GM19467 (cell line): ENCODE measurements at regions not wholly inside any gene's neighbourhood (a gene's known extent, or its start where the extent isn't known, plus 50 kb on each side); places are given as distances from the start of the nearest gene placed in this dataset.
"Not testable (repeated sequence)": the region's sequence is repeated elsewhere in the genome, so short reads cannot be mapped to it uniquely, and the experiment has no call there.

Experiments used
- ATAC-seq: cut with Tn5 transposase; IDR thresholded peaks from one replicate; pipeline ENCODE4 v1.9.1; 2021; ENCODE audit warnings: mild to moderate bottlenecking, moderate library complexity; ENCODE audit not compliant: unreplicated experiment

DNA sequence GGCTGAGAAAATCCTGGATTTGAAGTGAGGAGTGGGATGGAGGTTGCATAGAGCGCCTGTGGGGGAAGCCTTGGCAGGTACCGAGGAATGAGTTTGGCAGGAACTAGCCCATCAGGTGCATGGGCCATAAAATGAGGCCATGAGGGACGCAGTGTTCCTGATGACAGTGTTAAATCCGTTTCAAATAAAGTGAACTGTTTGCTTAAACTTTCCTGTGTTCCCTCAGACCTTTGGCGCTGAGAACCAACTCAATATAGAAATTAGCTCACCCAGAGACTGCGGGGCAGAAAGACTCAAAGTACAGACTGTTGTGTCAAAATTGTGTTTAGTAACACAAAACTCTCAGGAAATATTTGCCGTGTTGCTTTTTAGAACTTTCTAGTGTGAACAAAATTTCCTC lies 250.0 kb upstream of the NR3C2 start:
- ATAC-seq: no peak

DNA sequence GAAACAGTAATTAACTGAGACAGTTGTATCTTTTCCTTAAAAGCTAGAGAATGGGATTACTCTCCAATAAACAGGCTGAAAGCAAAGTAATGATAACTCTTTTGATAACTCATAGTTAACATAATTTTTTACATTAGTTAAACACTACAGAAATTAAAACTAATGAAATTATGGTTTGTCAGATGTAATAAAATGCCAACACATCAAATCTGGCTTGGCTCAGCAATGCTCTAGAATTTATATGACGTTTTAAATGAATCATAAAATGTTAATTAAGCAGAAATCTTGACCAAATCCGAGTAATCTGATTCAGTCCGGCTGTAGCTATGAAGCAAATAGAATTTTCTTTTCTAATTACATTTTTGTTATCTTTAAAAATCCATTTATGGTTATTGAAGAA lies 244.2 kb upstream of the NR3C2 start:
- no peak for ATAC-seq

GRCh38 chr4:148684638-148685037 lies 242.4 kb upstream of the NR3C2 start:
- ATAC-seq: no peak

DNA sequence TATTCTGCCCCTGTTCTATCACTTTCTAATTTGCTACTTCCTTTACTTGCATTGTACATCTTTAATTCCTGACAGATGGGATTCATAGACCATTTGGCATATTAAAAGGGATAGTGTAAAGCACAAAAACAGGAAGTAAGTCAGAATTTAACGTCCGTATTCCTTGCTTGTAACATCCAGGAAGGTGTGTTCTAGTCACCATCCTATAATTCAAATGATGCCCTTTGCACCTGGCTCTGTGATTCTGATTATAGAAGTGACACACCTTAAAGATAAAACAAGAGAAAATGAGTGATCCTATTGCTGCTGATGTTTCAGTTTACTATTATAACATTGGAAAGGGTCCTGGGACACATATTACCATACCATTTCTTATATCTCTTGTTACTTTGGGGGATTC lies 238.7 kb upstream of the NR3C2 start:
- no peak for ATAC-seq

- ATAC-seq: no peak
Observed at GRCh38 chr4:148676344-148676743, 234.1 kb upstream of the NR3C2 start.

- ATAC-seq: no peak
Observed at GRCh38 chr4:148674876-148675275, 232.7 kb upstream of the NR3C2 start.

DNA sequence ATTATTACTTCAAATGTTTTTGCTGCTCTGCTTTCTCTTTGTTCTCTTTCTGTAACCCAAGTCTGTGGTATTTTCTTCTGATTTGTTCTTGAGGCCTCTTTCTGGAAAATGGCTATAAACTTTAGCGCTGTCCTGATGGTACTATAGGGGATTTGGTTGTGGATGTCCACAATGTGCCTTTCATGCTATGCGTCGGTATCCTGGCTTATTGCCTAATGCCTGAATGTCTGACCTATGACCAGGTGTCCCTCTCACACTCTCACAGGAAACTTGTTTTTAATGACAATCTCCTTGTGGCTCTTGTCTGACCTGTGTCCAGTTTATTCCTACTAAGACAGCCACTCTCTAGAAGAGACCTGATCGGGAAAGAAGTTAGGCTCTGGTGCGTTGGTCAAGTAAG lies 222.4 kb upstream of the NR3C2 start:
- ATAC-seq: no peak

GRCh38 chr4:148654131-148654530 lies 211.9 kb upstream of the NR3C2 start:
- no peak for ATAC-seq

GRCh38 chr4:148653681-148654080 lies 211.5 kb upstream of the NR3C2 start:
- ATAC-seq: no peak

- no peak for ATAC-seq
Observed at GRCh38 chr4:148651991-148652390, 209.8 kb upstream of the NR3C2 start.

GRCh38 chr4:148649652-148650331 lies 207.6 kb upstream of the NR3C2 start:
- ATAC-seq: no peak

- no peak for ATAC-seq
Observed at GRCh38 chr4:148643851-148644250, 201.6 kb upstream of the NR3C2 start.

DNA sequence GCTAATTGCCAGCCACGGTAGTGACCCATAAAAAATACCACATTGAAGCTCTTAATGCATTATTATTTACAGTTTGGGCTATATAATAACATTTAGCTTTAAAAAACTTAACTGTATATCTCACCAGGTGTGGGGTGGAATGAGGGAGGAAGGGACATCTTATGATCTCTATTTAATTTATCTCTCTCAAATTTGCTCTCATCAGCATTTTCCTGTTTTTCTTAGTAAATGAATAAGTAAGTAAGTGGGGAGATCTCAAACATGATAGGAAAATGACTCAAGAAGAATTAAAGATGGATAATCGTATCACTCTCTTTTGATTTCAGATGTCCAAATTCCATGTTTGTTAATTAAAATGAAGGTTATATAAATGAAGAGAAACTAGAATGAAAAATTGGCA lies 200.7 kb upstream of the NR3C2 start:
- no peak for ATAC-seq

GRCh38 chr4:148638079-148638478 lies 195.9 kb upstream of the NR3C2 start:
- ATAC-seq: not testable (repeated sequence)

DNA sequence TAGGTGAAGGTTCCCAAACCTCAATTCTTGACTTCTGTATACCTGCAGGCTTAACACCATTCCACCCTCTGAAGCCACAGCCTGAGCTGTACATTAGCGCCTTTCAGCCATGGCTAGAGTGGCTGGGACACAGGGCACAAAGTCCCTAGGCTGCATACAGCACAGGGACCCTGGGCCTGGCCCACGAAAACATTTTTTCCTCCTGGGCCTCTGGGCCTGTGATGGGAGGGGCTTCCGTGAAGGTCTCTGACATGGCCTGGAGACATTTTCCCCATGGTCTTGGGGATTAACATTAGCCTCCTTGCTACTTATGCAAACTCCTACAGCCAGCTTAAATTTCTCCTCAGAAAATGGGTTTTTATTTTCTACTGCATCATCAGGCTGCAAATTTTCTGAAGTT lies 195.2 kb upstream of the NR3C2 start:
- ATAC-seq: not testable (repeated sequence)

- no peak for ATAC-seq
Observed at GRCh38 chr4:148634476-148634875, 192.3 kb upstream of the NR3C2 start.

DNA sequence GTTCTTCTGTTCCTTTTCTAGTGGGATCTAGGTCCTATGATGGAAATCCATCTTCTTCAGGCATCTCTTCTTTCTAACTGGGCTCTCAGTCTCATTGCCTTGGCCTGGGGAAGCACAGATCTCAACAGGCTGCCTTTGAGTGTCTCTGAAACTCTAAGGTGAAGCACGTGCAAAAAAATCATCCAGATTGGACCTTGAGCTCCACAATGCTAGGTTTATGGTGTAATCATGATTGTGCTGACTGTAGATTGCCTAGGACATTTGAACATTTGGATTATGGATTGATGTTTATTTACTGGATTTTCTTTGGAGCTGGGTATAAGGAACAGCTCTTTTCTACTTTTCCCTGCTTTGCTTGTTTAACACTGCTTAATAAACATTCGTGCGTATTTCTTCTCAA lies 191.5 kb upstream of the NR3C2 start:
- ATAC-seq: no peak

- ATAC-seq: no peak
Observed at GRCh38 chr4:148632476-148632875, 190.3 kb upstream of the NR3C2 start.

DNA sequence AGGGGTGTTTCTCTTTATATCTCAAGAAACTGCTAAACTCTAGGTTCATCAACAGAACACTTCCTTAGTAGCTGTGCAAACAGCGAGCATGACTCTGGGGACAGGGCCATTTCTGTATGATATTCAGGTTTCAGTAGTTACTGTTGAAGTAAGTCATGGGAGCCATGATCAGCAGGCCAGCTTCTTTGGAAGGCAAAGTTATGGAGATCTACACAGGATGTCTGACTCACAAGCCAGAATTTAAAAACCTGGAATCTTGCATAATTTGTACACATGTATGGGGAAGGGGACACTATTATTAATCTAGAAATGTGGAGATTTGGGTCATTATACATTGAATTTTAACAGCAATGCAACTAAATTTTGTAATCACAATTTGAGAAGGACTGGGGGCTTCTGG lies 187.8 kb upstream of the NR3C2 start:
- no peak for ATAC-seq

DNA sequence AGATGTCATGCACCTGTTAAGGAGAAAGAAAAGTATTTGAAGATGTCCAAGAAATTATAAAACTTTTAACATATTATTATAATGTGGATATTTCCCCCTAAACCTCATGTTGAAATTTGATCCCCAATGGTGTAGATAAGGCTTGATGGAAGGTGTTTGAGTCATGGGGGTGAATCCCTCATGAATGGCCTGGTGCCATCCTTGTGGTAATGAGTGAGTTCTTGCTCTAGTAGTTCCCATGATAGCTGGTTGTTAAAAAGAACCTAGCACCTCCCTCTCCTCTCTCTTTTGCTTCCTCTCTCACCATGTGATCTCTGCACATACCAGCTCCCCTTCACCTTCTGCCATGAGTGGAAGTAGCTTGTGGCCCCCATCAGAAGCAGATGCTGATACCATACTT lies 176.6 kb upstream of the NR3C2 start:
- no peak for ATAC-seq

- no peak for ATAC-seq
Observed at GRCh38 chr4:148608968-148609367, 166.8 kb upstream of the NR3C2 start.

GRCh38 chr4:148598418-148599207 lies 156.4 kb upstream of the NR3C2 start:
- ATAC-seq: not testable (repeated sequence)

GRCh38 chr4:148589182-148589581 lies 147.0 kb upstream of the NR3C2 start:
- ATAC-seq: no peak
